Esophagus (tissue), 2 donors: ENCODE measurements at regions not wholly inside any gene's neighbourhood (a gene's known extent, or its start where the extent isn't known, plus 50 kb on each side); places are given as distances from the start of the nearest gene placed in this dataset.

Experiments
- H3K27ac ChIP-seq, 2 donors: one replicate each; pipeline ENCODE4 v1.5.1; 2013; ENCODE audit warnings: low read depth in 2 of 2, mild to moderate bottlenecking in 2 of 2, inconsistent platforms in 1 of 2, low read length in 1 of 2, moderate library complexity in 1 of 2
- H3K27me3 ChIP-seq, 2 donors: one replicate each; pipeline ENCODE4 v1.6.1; 2013; ENCODE audit warnings: low read length in 2 of 2, control low read depth in 1 of 2, mild to moderate bottlenecking in 1 of 2; ENCODE audit not compliant: insufficient read depth in 2 of 2, control insufficient read depth in 1 of 2
- H3K36me3 ChIP-seq, 2 donors: one replicate each; pipeline ENCODE4 v1.6.1; 2013; ENCODE audit warnings: low read length in 1 of 2; ENCODE audit not compliant: control insufficient read depth in 2 of 2, insufficient read depth in 2 of 2
- H3K4me1 ChIP-seq, 2 donors: one replicate each; pipeline ENCODE4 v1.6.1; 2013; ENCODE audit warnings: low read length in 1 of 2; ENCODE audit not compliant: control insufficient read depth in 2 of 2, insufficient read depth in 2 of 2
- H3K4me3 ChIP-seq, 2 donors: one replicate each; pipeline ENCODE4 v1.5.1; 2013; ENCODE audit warnings: low read length in 2 of 2, mild to moderate bottlenecking in 2 of 2, low read depth in 1 of 2, moderate library complexity in 1 of 2
- H3K9me3 ChIP-seq, 2 donors: one replicate each; pipeline ENCODE4 v1.6.1; 2013; ENCODE audit warnings: mild to moderate bottlenecking in 2 of 2, low read depth in 1 of 2, low read length in 1 of 2, moderate library complexity in 1 of 2; ENCODE audit not compliant: control insufficient read depth in 2 of 2, insufficient read depth in 1 of 2
- WGBS, 2 donors: extraction: QIAGEN DNeasy Blood & Tissue Kit; methylation state at CpG; one replicate each; pipeline ENCODE4 v1.1.7; 2013; 5-methylcytosine and 5-hydroxymethylcytosine counted together
- donor health status: healthy with polysubstance abuse.
- donor health status: Bipolar disorder and iron deficiency.

DNA sequence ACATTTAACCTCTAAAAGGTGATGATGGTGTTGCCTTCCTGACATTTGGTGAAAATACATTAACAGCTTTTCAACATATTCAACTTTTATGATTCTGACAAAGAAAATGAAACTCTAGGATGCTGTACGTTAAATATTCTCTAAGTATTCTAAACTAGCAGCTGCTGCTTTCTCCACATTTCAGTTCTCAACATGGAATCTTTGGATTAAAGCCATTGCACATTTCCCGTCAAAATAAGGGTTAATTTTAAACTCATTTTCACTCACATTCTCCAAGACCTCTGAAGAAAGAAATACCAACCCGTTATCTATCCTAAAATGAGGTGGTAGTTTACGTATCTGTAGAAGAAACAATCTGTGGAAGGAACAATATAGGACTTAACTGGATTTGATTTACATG lies 655.7 kb upstream of the ARPP21 start:
- 59 to 70% methylated on average over 4 of the region's 4 CpGs for WGBS, 2 donors

DNA sequence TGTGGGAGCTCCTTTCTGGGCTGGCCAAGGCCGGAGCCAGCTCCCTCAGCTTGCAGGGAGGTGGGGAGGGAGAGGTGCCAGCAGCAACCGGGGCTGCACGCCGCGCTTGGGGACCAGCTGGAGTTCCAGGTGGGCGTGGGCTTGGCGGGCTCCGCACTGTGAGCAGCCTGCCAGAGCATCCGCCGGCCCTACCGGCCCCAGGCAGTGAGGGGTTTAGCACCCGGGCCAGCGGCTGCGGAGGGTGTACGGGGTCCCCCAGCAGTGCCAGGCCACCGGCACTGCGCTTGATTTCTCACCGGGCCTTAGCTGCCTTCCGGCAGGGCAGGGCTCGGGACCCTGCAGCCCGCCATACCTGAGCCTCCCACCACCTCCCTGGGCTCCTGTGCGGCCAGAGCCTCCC lies 651.0 kb upstream of the ARPP21 start:
- no peak overlapping the region for H3K4me3 ChIP-seq
- H3K9me3 ChIP-seq, result peaks cover 0 to 4% of the 10 kb centered on the region in 2 donors
- H3K4me1 ChIP-seq, result no peaks in the 10 kb centered on the region
- no peaks in the 10 kb centered on the region for H3K27me3 ChIP-seq
- WGBS, 2 donors, result 94 to 96% methylated on average over 22 of the region's 22 CpGs
- H3K27ac ChIP-seq, result no peak overlapping the region
- H3K36me3 ChIP-seq, result no peaks in the 10 kb centered on the region

More for the DNA sequence above, 655.7 kb upstream of the ARPP21 start:
- Histone ChIP-seq H3K27ac (no peak overlapping the region), H3K27me3 (no peaks in the 10 kb centered on the region), H3K9me3 (peaks cover 0 to 4% of the 10 kb centered on the region in 2 donors), H3K4me1 (no peaks in the 10 kb centered on the region), H3K4me3 (no peak overlapping the region), H3K36me3 (no peaks in the 10 kb centered on the region)

DNA sequence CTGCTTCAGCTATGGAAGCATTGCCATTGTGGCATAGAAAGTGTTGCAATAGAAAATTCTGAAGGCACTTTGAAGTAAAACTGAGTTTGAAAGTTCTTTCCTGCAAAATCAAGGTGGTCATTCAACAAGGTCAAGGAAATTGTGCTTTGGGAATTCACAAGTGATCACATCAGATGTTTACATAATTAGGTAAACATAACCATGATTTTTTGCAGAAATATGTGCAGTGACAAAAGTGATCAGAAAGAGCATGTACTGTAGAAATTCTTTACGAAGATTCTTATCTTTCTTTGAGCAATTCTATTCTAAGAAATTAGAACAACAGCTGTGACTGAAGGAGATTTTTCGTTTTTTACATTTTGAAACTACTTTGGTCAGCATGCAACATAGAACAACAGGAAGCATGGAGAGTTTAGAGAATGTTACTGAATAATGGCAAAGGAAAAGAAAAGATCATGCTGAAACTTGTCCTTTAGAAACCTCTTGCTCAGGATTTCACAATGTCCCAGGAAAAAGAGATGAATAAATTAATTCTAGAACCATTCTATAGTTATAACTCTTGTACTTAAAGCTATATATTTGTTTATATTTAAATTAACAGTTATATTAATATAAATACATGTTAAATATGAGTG lies 643.4 kb upstream of the ARPP21 start:
- H3K36me3 ChIP-seq, result no peaks in the 10 kb centered on the region
- H3K27me3 ChIP-seq, result no peaks in the 10 kb centered on the region
- WGBS, 2 donors, result 31 to 32% methylated on average over 2 of the region's 2 CpGs
- H3K4me1 ChIP-seq, result no peaks in the 10 kb centered on the region
- no peak overlapping the region for H3K27ac ChIP-seq
- no peak overlapping the region for H3K4me3 ChIP-seq
- no peaks in the 10 kb centered on the region for H3K9me3 ChIP-seq

GRCh38 chr3:34998902-34999301 lies 640.4 kb upstream of the ARPP21 start:
- no peaks in the 10 kb centered on the region for H3K27me3 ChIP-seq
- H3K4me1 ChIP-seq, result no peaks in the 10 kb centered on the region
- H3K36me3 ChIP-seq, result no peaks in the 10 kb centered on the region
- H3K9me3 ChIP-seq, result no peaks in the 10 kb centered on the region
- H3K27ac ChIP-seq, result no peak overlapping the region
- 63 to 67% methylated on average over 2 of the region's 2 CpGs for WGBS, 2 donors
- no peak overlapping the region for H3K4me3 ChIP-seq

- no peaks in the 10 kb centered on the region for H3K36me3 ChIP-seq
- H3K27me3 ChIP-seq, result no peaks in the 10 kb centered on the region
- 77 to 85% methylated on average over 1 of the region's 1 CpG for WGBS, 2 donors
- H3K27ac ChIP-seq, result no peak overlapping the region
- no peaks in the 10 kb centered on the region for H3K4me1 ChIP-seq
- H3K9me3 ChIP-seq, result no peaks in the 10 kb centered on the region
- no peak overlapping the region for H3K4me3 ChIP-seq
These were observed 627.1 kb upstream of the ARPP21 start for GRCh38 chr3:35012214-35012613.

DNA sequence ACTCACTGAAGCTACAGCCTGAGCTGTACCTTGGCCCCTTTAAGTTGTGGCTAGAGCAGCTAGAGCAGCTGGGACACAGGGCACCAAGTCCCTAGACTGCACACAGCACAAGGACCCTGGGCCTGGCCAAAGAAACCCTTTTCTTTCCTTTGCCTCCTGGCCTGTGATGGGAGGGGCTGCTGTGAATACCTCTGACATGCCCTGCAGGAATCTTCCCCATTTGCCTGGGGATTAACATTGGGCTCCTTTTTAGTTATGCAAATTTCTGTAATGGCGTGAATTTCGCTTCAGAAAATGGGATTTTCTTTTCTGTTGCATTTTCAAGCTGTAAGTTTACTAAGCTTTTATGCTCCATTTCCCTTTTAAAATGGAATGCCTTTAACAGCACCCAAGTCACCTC lies 611.2 kb upstream of the ARPP21 start:
- WGBS, 2 donors, result 80 to 82% methylated on average over 2 of the region's 2 CpGs
- Histone ChIP-seq H3K4me1 (no peaks in the 10 kb centered on the region), H3K27me3 (no peaks in the 10 kb centered on the region), H3K27ac (no peak overlapping the region), H3K36me3 (no peaks in the 10 kb centered on the region), H3K9me3 (peaks cover 0 to 4% of the 10 kb centered on the region in 2 donors), H3K4me3 (no peak overlapping the region)

DNA sequence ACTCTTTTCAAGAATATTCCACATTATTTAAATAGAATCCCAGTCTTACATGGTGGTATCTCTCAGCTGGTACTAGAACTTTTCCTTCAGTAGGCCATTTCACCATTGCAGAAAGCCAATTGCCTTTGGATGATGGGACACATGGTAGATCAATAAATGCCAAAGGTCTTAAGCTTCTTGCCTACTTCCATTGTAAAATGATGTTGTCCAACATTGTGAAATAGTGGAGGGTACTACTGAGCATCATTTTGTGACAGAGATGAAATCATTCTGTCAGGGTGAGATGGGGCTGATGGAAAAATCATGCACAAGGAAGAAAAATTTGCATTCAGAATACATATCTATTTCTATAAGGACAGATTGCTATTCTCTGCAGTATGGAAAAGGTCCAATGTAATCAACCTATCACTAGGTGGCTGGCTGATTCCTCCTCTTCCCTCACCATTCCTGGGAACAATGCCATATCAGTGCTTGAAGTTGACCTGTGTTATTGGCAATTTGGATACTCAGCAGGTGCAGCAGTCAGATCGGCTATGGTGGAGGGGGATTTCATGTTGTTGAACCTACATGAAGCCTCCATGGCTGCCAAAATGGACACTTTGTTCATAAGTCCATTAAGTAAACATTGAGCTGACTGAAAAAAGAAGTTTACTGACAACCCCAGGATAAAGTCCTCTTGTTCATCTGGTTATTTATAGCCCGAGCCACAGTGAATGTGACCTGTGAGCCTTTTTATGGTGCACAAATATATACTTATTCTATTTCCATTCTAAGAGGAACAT lies 596.9 kb upstream of the ARPP21 start:
- Histone ChIP-seq H3K4me3 (no peak overlapping the region), H3K27me3 (no peaks in the 10 kb centered on the region), H3K27ac (no peak overlapping the region), H3K36me3 (no peaks in the 10 kb centered on the region), H3K4me1 (no peaks in the 10 kb centered on the region), H3K9me3 (no peaks in the 10 kb centered on the region)
- 69 to 74% methylated on average over 2 of the region's 2 CpGs for WGBS, 2 donors

GRCh38 chr3:35043040-35043439 lies 596.3 kb upstream of the ARPP21 start:
- H3K27me3 ChIP-seq, result no peaks in the 10 kb centered on the region
- 84 to 97% methylated on average over 2 of the region's 2 CpGs for WGBS, 2 donors
- no peaks in the 10 kb centered on the region for H3K4me1 ChIP-seq
- no peak overlapping the region for H3K4me3 ChIP-seq
- no peaks in the 10 kb centered on the region for H3K9me3 ChIP-seq
- no peaks in the 10 kb centered on the region for H3K36me3 ChIP-seq
- no peak overlapping the region for H3K27ac ChIP-seq

DNA sequence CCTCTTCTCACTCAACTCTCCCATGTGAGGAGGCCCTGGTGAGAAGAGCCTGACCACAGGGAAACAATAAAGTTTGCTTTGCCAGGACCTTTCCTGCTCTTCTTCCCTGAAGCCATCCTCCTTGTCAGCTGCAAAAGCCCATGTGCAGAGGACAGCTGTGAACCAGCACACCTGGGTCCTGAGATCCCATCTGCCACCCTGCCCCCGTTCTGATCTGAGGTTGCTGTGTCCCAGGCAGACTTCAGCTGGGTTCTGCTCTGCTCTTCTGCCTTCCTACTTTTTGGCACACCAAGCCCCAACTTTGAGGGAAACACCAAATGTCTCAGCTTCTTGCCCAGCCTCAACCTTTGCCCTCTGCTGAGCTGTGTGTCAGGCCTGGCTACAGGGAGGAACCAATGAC lies 595.1 kb upstream of the ARPP21 start:
- Histone ChIP-seq H3K9me3 (no peaks in the 10 kb centered on the region), H3K4me3 (no peak overlapping the region), H3K27ac (no peak overlapping the region), H3K4me1 (no peaks in the 10 kb centered on the region), H3K36me3 (no peaks in the 10 kb centered on the region), H3K27me3 (no peaks in the 10 kb centered on the region)
- WGBS, 2 donors, result 82 to 92% methylated on average over 1 of the region's 1 CpG

DNA sequence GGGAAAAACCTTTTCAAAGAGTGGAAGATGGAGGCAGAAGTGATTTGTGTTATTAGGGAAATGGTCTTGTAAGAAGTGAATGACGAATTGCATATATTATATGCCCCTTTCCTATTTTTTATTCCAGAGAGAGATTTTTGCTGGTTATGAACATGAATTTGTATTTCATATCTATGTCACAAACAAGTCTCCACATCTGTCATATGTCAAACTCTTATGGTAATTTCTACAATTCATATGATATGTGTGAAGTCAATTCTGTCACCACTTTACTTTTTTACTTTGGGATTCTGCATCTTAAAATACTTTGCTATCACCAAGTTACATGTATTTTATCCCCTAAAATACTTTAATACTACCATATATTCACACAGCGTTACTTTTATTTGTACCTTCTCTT lies 594.2 kb upstream of the ARPP21 start:
- Histone ChIP-seq H3K4me3 (no peak overlapping the region), H3K9me3 (no peaks in the 10 kb centered on the region), H3K4me1 (no peaks in the 10 kb centered on the region), H3K36me3 (no peaks in the 10 kb centered on the region), H3K27me3 (no peaks in the 10 kb centered on the region), H3K27ac (no peak overlapping the region)
- 85 to 90% methylated on average over 2 of the region's 2 CpGs for WGBS, 2 donors
